ENCODE measurements at regions not wholly inside any gene's neighbourhood (a gene's known extent, or its start where the extent isn't known, plus 50 kb on each side); places are given as distances from the start of the nearest gene placed in this dataset.

GRCh38 chr18:62447652-62448051, 75.2 kb upstream of the ZCCHC2 start:
- H3K18ac ChIP-seq (ENCODE audit: extremely low read depth, low read length), result no peak overlapping the region
- H3K9me3 ChIP-seq (ENCODE audit: insufficient read depth in 2 of 2, low read depth in 1 of 2, low read length in 1 of 2), result no peaks in the 10 kb centered on the region
- ChIA-PET POLR2A (ENCODE audit: partially characterized antibody) (interaction anchor here (0.7 kb wide), 1 partner anchor 1677 kb away, joined by 3 read pairs; no protein-coding TSS in a partner anchor), CTCF (ENCODE audit: partially characterized antibody) (interaction anchor here (0.8 kb wide), 1 partner anchor 22 kb away, joined by 6 read pairs; no protein-coding TSS in a partner anchor)
- no peak overlapping the region for H4K91ac ChIP-seq (replicated peaks; ENCODE audit: insufficient read length, low read length)
- no peak overlapping the region for H4K5ac ChIP-seq (ENCODE audit: insufficient read length, low read depth, low read length)
- H3K4ac ChIP-seq (replicated peaks; ENCODE audit: insufficient read length, low read depth, low read length), result no peak overlapping the region
- FAIRE-seq (no peak), DNase-seq (ENCODE audit: low read depth in 1 of 2, low spot score in 2 of 2) (no peak)
- H3K56ac ChIP-seq (replicated peaks; ENCODE audit: insufficient read length, low read depth, low read length), result no peak overlapping the region
- H3K4me2 ChIP-seq (ENCODE audit: insufficient read depth in 1 of 2, low read depth in 2 of 2, low read length in 2 of 2), result no peak overlapping the region
- H2BK15ac ChIP-seq (ENCODE audit: low read length), result no peak overlapping the region
- no peak overlapping the region for H2BK12ac ChIP-seq (ENCODE audit: low read depth, low read length)
- no peak overlapping the region for H3K4me3 ChIP-seq (ENCODE audit: extremely low read depth in 1 of 4, insufficient read depth in 2 of 4, low read depth in 3 of 4, low read length in 4 of 4)
- H3K27ac ChIP-seq (ENCODE audit: low read depth, low read length), result no peak overlapping the region
- H4K8ac ChIP-seq (ENCODE audit: extremely low read depth, insufficient read depth, low read length), result no peak overlapping the region
- H3K14ac ChIP-seq (ENCODE audit: insufficient read length), result no peak overlapping the region
- peaks cover 0 to 6% (median 0%) of the 10 kb centered on the region in 4 experiments; a peak in 2 of 7 replicates for H3K4me1 ChIP-seq (replicated peaks in 1 of 4; ENCODE audit: control insufficient read depth in 3 of 4, insufficient read depth in 4 of 4, low read length in 3 of 4)
- no peak overlapping the region for H2BK20ac ChIP-seq (ENCODE audit: low read length)
- no peaks in the 10 kb centered on the region for H4K20me1 ChIP-seq (replicated peaks in 1 of 2; ENCODE audit: control insufficient read depth in 1 of 2, insufficient read depth in 2 of 2, low read length in 2 of 2)
- no peaks in the 10 kb centered on the region for H3K23me2 ChIP-seq (ENCODE audit: low read depth, low read length)
- H3K27me3 ChIP-seq (replicated peaks in 1 of 4; ENCODE audit: control insufficient read depth in 3 of 4, extremely low read depth in 1 of 4, insufficient read depth in 3 of 4, low read length in 3 of 4), result no peaks in the 10 kb centered on the region; a peak in 1 of 7 replicates
- no peak overlapping the region for H3K9ac ChIP-seq (replicated peaks in 1 of 4; ENCODE audit: extremely low read depth in 1 of 4, low read depth in 3 of 4, low read length in 3 of 4)
- H2BK5ac ChIP-seq (ENCODE audit: low read depth, low read length), result no peak overlapping the region
- no peak overlapping the region for H3K23ac ChIP-seq (ENCODE audit: insufficient read length)
- H2BK120ac ChIP-seq (replicated peaks; ENCODE audit: low read depth, low read length), result no peak overlapping the region
- H2AFZ ChIP-seq (ENCODE audit: low read length), result no peak overlapping the region
- H3K79me1 ChIP-seq (ENCODE audit: low read depth, low read length), result no peaks in the 10 kb centered on the region
- TF ChIP-seq CTBP2 (IDR thresholded peaks at IDR 0.05; ENCODE audit: borderline replicate concordance, insufficient read depth, insufficient read length, low read length) (no peak), MAX (IDR thresholded peaks at IDR 0.05) (no peak), BCL11A (IDR thresholded peaks at IDR 0.05; ENCODE audit: low read depth in 2 of 2, low read length in 2 of 2) (no peak)
- 84% methylated on average over 2 of the region's 2 CpGs; no CpG with 5 or more reads in 1 of the 2 experiments for WGBS, 2 experiments (ENCODE audit: extremely low coverage in 1 of 2, insufficient coverage in 1 of 2, insufficient read length in 1 of 2, insufficient replicate concordance in 2 of 2, low coverage in 1 of 2, low lambda C conversion rate in 2 of 2, missing lambda C conversion rate in 1 of 2)
- no peak overlapping the region for H2AK5ac ChIP-seq (ENCODE audit: low read depth, low read length)
- H3K36me3 ChIP-seq (ENCODE audit: control insufficient read depth in 2 of 4, insufficient read depth in 4 of 4, low read length in 3 of 4), result no peaks in the 10 kb centered on the region
- H3K79me2 ChIP-seq (ENCODE audit: control insufficient read depth in 1 of 2, insufficient read depth in 2 of 2, low read length in 2 of 2), result no peaks in the 10 kb centered on the region
